ENCODE measurements at regions not wholly inside any gene's neighbourhood (a gene's known extent, or its start where the extent isn't known, plus 50 kb on each side); places are given as distances from the start of the nearest gene placed in this dataset.

- DNase-seq (ENCODE audit: low spot score) = no peak
These were observed 1791.1 kb downstream of the MAT2B start for GRCh38 chr5:165296401-165297130.

GRCh38 chr5:165304193-165304827 is 1798.9 kb downstream of the MAT2B start:
- no peak for DNase-seq (ENCODE audit: low spot score)

- no peak for DNase-seq (ENCODE audit: low spot score)
These were observed 1800.2 kb downstream of the MAT2B start for GRCh38 chr5:165305596-165305995.

GRCh38 chr5:165309446-165309845 is 1804.0 kb downstream of the MAT2B start:
- no peak for DNase-seq (ENCODE audit: low spot score)

GRCh38 chr5:165310031-165310430 is 1804.6 kb downstream of the MAT2B start:
- DNase-seq (ENCODE audit: low spot score) = no peak

- DNase-seq (ENCODE audit: low spot score) = no peak
These were observed 1816.5 kb downstream of the MAT2B start for GRCh38 chr5:165321912-165322311.

GRCh38 chr5:165325221-165325620 is 1819.8 kb downstream of the MAT2B start:
- DNase-seq (ENCODE audit: low spot score) = no peak

GRCh38 chr5:165327631-165328030 is 1822.2 kb downstream of the MAT2B start:
- no peak for DNase-seq (ENCODE audit: low spot score)

GRCh38 chr5:165328846-165329245 is 1823.4 kb downstream of the MAT2B start:
- DNase-seq (ENCODE audit: low spot score) = no peak

- DNase-seq (ENCODE audit: low spot score) = no peak
These were observed 1828.2 kb downstream of the MAT2B start for GRCh38 chr5:165333623-165334022.

- no peak for DNase-seq (ENCODE audit: low spot score)
These were observed 1828.8 kb downstream of the MAT2B start for GRCh38 chr5:165334201-165334600.

GRCh38 chr5:165349735-165350134 is 1844.3 kb downstream of the MAT2B start:
- DNase-seq (ENCODE audit: low spot score) = no peak

- DNase-seq (ENCODE audit: low spot score) = no peak
These were observed 1845.9 kb downstream of the MAT2B start for GRCh38 chr5:165351342-165351741.

- no peak for DNase-seq (ENCODE audit: low spot score)
These were observed 1854.9 kb downstream of the MAT2B start for GRCh38 chr5:165360366-165360765.

- DNase-seq (ENCODE audit: low spot score) = no peak
These were observed 1855.5 kb downstream of the MAT2B start for GRCh38 chr5:165360784-165361542.

- DNase-seq (ENCODE audit: low spot score) = no peak
These were observed 1864.8 kb downstream of the MAT2B start for GRCh38 chr5:165370233-165370632.

- no peak for DNase-seq (ENCODE audit: low spot score)
These were observed 1865.4 kb downstream of the MAT2B start for GRCh38 chr5:165370794-165371193.

- no peak for DNase-seq (ENCODE audit: low spot score)
These were observed 1869.8 kb downstream of the MAT2B start for GRCh38 chr5:165375201-165375600.

GRCh38 chr5:165393839-165394238 is 1888.4 kb downstream of the MAT2B start:
- DNase-seq (ENCODE audit: low spot score) = no peak

- no peak for DNase-seq (ENCODE audit: low spot score)
These were observed 1892.1 kb downstream of the MAT2B start for GRCh38 chr5:165397516-165397915.

- DNase-seq (ENCODE audit: low spot score) = no peak
These were observed 1894.7 kb downstream of the MAT2B start for GRCh38 chr5:165400086-165400485.

GRCh38 chr5:165404917-165405316 is 1899.5 kb downstream of the MAT2B start:
- DNase-seq (ENCODE audit: low spot score) = no peak

GRCh38 chr5:165405340-165405739 is 1899.9 kb downstream of the MAT2B start:
- no peak for DNase-seq (ENCODE audit: low spot score)
